VCaP (cell line): ENCODE measurements at regions not wholly inside any gene's neighbourhood (a gene's known extent, or its start where the extent isn't known, plus 50 kb on each side); places are given as distances from the start of the nearest gene placed in this dataset.

ENCODE experiments used
- H3K27ac ChIP-seq: fragments of 450-650 bp; 2 replicates; pipeline ENCODE4 v1.5.1; 2017
- CTCF ChIP-seq: fragments of 450-650 bp; conservative IDR thresholded peaks from 2 replicates; pipeline ENCODE4 v1.5.1; 2017; ENCODE audit warnings: mild to moderate bottlenecking, moderate library complexity

- TF ChIP-seq CTCF, result no peak
- no peak overlapping the region for H3K27ac ChIP-seq
Measured at GRCh38 chr5:173733021-173733420, 116.6 kb upstream of the BOD1 start.

GRCh38 chr5:173733425-173733824 is 117.0 kb upstream of the BOD1 start:
- no peak for TF ChIP-seq CTCF
- no peak overlapping the region for H3K27ac ChIP-seq

- no peak overlapping the region for H3K27ac ChIP-seq
- TF ChIP-seq CTCF, result no peak
Measured at GRCh38 chr5:173733831-173734501, 117.5 kb upstream of the BOD1 start.

GRCh38 chr5:173734716-173735115 is 118.3 kb upstream of the BOD1 start:
- TF ChIP-seq CTCF, result no peak

GRCh38 chr5:173735184-173735583 is 118.7 kb upstream of the BOD1 start:
- TF ChIP-seq CTCF, result no peak
- no peak overlapping the region for H3K27ac ChIP-seq

More at GRCh38 chr5:173734716-173735115, 118.3 kb upstream of the BOD1 start:
- H3K27ac ChIP-seq, result no peak overlapping the region

- no peak for TF ChIP-seq CTCF
- no peak overlapping the region for H3K27ac ChIP-seq
Measured at GRCh38 chr5:173735691-173736090, 119.2 kb upstream of the BOD1 start.

GRCh38 chr5:173736374-173736773 is 119.9 kb upstream of the BOD1 start:
- no peak for TF ChIP-seq CTCF
- H3K27ac ChIP-seq, result no peak overlapping the region
